ENCODE measurements at regions not wholly inside any gene's neighbourhood (a gene's known extent, or its start where the extent isn't known, plus 50 kb on each side); places are given as distances from the start of the nearest gene placed in this dataset.
"Not testable (repeated sequence)": the region's sequence is repeated elsewhere in the genome, so short reads cannot be mapped to it uniquely, and the experiment has no call there.

DNA sequence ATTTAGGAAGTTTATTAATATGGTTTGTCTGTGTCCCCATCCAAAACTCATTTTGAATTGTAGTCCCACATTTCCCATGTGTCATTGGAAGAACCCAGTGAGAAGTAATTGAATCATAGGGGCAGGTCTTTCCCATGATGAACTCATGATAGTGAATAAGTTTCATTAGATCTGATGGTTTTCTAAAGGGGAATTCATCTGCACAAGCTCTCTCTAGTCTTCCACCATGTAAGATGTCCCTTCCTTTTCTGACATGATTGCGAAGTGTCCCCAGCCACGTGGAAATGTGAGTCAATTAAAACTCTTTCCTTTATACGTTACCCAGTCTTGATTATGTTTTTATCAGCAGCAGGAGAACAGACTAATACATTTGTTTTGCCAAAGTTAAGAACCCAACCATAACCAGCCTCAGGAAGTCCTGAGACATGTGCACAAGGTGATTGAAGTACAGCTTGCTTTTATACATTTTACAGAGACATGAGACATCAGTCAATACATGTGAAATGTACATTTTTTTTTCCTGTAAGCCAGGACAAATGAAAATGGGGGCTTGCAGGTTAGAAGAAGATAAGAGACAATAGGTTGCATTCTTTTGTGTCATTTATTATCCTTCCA, 1136.7 kb downstream of the TMEM121 start:
- 71 to 80% methylated on average over 3 of the region's 3 CpGs for WGBS, 2 experiments
- Histone ChIP-seq H3K4me1 (ENCODE audit: control insufficient read depth, insufficient read depth, low read length) (no peaks in the 10 kb centered on the region), H3K27ac (ENCODE audit: insufficient read depth, low read depth, low read length, poor library complexity, severe bottlenecking) (no peak overlapping the region), H3K36me3 (ENCODE audit: control insufficient read depth, insufficient read depth, low read length) (no peaks in the 10 kb centered on the region), H3K9me3 (ENCODE audit: control insufficient read depth, low read length) (peaks cover 3% of the 10 kb centered on the region), H3K27me3 (ENCODE audit: control insufficient read depth, insufficient read depth, low read length, poor library complexity, severe bottlenecking) (no peaks in the 10 kb centered on the region), H3K4me3 (ENCODE audit: insufficient read depth, low read depth, low read length) (no peak overlapping the region)

DNA sequence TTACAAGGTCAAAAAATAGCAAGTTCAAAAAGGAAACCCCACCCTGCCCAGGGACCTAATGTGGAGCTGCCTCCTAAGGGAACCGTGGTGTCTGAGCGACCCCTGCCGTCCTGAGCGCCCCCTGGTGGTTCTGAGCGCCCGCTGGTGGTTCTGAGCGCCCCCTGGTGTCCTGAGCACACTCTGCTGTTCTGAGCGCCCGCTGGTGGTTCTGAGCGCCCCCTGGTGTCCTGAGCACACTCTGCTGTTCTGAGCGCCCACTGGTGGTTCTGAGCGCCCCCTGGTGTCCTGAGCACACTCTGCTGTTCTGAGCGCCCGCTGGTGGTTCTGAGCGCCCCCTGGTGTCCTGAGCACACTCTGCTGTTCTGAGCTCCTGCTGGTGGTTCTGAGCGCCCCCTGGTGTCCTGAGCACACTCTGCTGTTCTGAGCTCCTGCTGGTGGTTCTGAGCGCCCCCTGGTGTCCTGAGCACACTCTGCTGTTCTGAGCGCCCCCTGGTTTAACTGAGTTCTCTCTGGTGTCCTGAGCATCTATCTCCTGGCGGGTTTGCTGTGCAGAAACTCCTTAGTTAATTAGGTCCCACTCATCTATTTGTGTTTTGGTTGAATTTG, 1137.5 kb downstream of the TMEM121 start:
- 73 to 78% methylated on average over 19 of the region's 19 CpGs for WGBS, 2 experiments

DNA sequence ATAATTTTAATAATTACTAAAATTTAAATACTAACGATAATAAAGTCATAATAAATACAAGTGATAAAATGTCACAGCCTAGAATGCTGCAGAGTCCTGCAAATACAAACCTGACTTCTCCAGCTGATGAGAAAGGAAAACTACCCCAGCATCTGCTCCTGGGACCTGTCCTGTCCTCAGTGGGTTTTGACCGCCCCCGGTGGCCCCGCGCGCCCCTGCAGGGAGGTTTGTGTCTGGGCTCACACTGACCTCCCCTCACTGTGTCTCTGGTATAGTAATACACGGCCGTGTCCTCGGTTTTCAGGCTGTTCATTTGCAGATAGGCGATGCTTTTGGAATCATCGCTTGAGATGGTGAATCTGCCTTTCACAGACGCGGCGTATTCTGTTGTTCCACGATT, 1139.4 kb downstream of the TMEM121 start:
- Histone ChIP-seq H3K36me3 (ENCODE audit: control insufficient read depth, insufficient read depth, low read length) (no peaks in the 10 kb centered on the region), H3K4me1 (ENCODE audit: control insufficient read depth, insufficient read depth, low read length) (no peaks in the 10 kb centered on the region), H3K9me3 (ENCODE audit: control insufficient read depth, low read length) (peaks cover 8% of the 10 kb centered on the region), H3K27ac (ENCODE audit: insufficient read depth, low read depth, low read length, poor library complexity, severe bottlenecking) (no peak overlapping the region), H3K27me3 (ENCODE audit: control insufficient read depth, insufficient read depth, low read length, poor library complexity, severe bottlenecking) (no peaks in the 10 kb centered on the region), H3K4me3 (ENCODE audit: insufficient read depth, low read depth, low read length) (no peak overlapping the region)
- WGBS, 2 experiments, result 88 to 89% methylated on average over 14 of the region's 15 CpGs

More for the DNA sequence above, 1137.5 kb downstream of the TMEM121 start:
- not testable (repeated sequence) for H3K4me1 ChIP-seq (ENCODE audit: control insufficient read depth, insufficient read depth, low read length); H3K27me3 ChIP-seq (ENCODE audit: control insufficient read depth, insufficient read depth, low read length, poor library complexity, severe bottlenecking); H3K27ac ChIP-seq (ENCODE audit: insufficient read depth, low read depth, low read length, poor library complexity, severe bottlenecking); H3K9me3 ChIP-seq (ENCODE audit: control insufficient read depth, low read length); H3K4me3 ChIP-seq (ENCODE audit: insufficient read depth, low read depth, low read length); H3K36me3 ChIP-seq (ENCODE audit: control insufficient read depth, insufficient read depth, low read length)

DNA sequence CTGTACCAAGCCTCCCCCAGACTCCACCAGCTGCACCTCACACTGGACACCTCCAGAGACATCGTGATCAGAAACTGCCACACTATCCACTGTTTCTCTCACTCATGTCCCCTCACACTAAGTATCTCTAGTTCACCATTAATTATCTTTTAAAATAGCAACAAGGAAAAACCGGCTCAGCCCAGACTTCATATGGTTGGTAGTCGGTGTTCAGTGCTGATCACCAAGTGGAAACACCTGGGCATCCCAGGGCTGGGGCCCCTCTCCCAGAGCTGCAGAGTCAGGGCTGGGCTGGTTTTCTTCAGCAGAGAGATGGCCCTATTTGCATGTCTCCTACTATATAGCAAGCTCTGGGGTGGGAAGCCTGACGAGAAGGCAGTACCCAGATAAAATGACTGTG, 1140.0 kb downstream of the TMEM121 start:
- Histone ChIP-seq H3K4me3 (ENCODE audit: insufficient read depth, low read depth, low read length) (no peak overlapping the region), H3K27ac (ENCODE audit: insufficient read depth, low read depth, low read length, poor library complexity, severe bottlenecking) (no peak overlapping the region), H3K27me3 (ENCODE audit: control insufficient read depth, insufficient read depth, low read length, poor library complexity, severe bottlenecking) (no peaks in the 10 kb centered on the region), H3K36me3 (ENCODE audit: control insufficient read depth, insufficient read depth, low read length) (no peaks in the 10 kb centered on the region), H3K9me3 (ENCODE audit: control insufficient read depth, low read length) (peaks cover 5% of the 10 kb centered on the region), H3K4me1 (ENCODE audit: control insufficient read depth, insufficient read depth, low read length) (no peaks in the 10 kb centered on the region)
- 80 to 89% methylated on average over 3 to 4 of the region's 4 CpGs for whole genome bisulfite sequencing, 2 experiments

DNA sequence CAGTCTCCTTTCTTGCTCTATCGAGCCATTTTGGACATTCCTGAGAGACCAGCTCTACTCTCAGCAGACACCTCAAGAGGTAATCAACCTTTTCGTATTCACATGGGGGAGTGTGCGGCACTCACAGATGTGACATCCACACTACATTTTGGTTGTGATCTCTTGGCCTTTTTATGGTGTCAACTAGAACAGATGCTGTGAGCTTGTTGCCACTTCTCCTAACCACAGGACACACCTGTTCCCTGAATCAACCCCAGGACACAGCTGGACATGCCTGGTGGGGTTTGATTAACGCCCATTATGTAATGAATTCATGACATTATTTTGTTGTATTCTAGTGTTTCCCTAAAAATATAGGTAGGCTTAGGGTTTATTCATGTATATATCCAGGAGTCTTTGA, 1143.6 kb downstream of the TMEM121 start:
- Histone ChIP-seq H3K4me1 (ENCODE audit: control insufficient read depth, insufficient read depth, low read length) (no peaks in the 10 kb centered on the region), H3K4me3 (ENCODE audit: insufficient read depth, low read depth, low read length) (no peak overlapping the region), H3K36me3 (ENCODE audit: control insufficient read depth, insufficient read depth, low read length) (no peaks in the 10 kb centered on the region), H3K27me3 (ENCODE audit: control insufficient read depth, insufficient read depth, low read length, poor library complexity, severe bottlenecking) (no peaks in the 10 kb centered on the region), H3K9me3 (ENCODE audit: control insufficient read depth, low read length) (peaks cover 7% of the 10 kb centered on the region), H3K27ac (ENCODE audit: insufficient read depth, low read depth, low read length, poor library complexity, severe bottlenecking) (no peak overlapping the region)
- 73 to 81% methylated on average over 3 to 4 of the region's 4 CpGs for WGBS, 2 experiments

DNA sequence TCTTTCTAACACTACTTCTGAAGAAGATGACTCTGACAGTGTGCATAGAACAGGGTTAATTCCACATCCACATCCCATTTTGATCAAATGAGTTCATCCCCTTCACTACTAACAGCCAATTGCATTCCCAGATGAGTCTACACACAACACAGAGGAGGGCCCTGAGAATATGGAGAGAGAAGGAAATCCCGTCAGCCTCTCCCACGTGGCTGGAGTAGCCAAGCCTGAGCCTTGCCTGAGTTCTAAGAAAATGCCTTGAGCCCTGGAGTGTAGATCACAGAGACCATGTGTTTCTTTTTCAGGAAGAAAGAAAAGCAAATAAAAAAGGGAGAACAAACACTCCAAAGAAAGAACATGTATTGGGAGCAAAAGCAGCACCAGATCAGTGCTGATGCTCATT, 1147.7 kb downstream of the TMEM121 start:
- 56 to 58% methylated on average over 2 of the region's 2 CpGs for WGBS, 2 experiments
- not testable (repeated sequence) for H3K27ac ChIP-seq (ENCODE audit: insufficient read depth, low read depth, low read length, poor library complexity, severe bottlenecking); H3K36me3 ChIP-seq (ENCODE audit: control insufficient read depth, insufficient read depth, low read length); H3K9me3 ChIP-seq (ENCODE audit: control insufficient read depth, low read length); H3K4me1 ChIP-seq (ENCODE audit: control insufficient read depth, insufficient read depth, low read length); H3K27me3 ChIP-seq (ENCODE audit: control insufficient read depth, insufficient read depth, low read length, poor library complexity, severe bottlenecking); H3K4me3 ChIP-seq (ENCODE audit: insufficient read depth, low read depth, low read length)

DNA sequence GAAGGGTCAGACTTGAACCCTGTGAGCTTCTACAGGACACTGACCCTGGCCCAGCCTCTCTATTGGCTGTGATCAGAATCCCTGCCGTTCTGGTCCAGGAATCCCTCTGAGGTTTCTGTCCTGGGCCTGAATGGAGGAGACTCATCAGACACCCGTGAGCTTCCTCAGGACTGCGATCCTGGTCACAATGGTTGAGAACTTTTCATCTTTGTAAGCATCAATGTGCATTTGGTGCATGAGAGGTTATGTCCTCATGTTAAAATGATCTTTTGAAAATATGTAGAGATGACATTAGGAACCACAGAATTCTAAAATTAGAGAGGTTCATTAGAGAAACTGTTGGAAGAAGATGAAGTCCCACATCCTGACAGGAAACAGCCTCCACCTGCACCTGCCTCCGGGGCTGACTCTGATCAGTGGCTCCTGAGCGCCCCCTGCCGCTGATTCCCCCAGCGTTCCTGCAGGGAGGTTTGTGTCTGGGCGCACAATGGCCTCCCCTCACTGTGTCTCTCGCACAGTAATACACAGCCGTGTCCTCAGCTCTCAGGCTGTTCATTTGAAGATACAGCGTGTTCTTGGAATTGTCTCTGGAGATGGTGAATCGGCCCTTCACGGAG, 1148.2 kb downstream of the TMEM121 start:
- not testable (repeated sequence) for H3K36me3 ChIP-seq (ENCODE audit: control insufficient read depth, insufficient read depth, low read length); H3K27ac ChIP-seq (ENCODE audit: insufficient read depth, low read depth, low read length, poor library complexity, severe bottlenecking); H3K27me3 ChIP-seq (ENCODE audit: control insufficient read depth, insufficient read depth, low read length, poor library complexity, severe bottlenecking); H3K4me3 ChIP-seq (ENCODE audit: insufficient read depth, low read depth, low read length); H3K9me3 ChIP-seq (ENCODE audit: control insufficient read depth, low read length); H3K4me1 ChIP-seq (ENCODE audit: control insufficient read depth, insufficient read depth, low read length)
- WGBS, 2 experiments, result 76 to 88% methylated on average over 7 to 13 of the region's 13 CpGs

DNA sequence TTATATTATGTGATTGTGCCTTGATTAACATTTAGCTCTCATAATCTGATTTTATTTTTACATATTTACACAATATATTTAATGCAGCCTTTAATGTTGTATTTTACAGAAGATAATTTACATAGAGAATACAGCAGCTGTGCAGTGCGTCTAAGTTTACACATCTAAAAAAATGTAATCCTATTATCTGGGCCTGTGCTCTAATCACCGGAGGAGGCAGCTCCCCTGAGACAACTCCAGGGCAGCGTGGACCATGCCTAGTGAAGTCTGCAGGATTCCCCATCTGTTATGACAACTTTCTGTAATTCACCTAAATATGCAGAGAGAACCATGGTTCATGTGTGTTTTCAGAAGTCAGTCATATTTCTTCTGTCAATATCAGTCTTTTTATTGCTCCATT, 1149.3 kb downstream of the TMEM121 start:
- not testable (repeated sequence) for H3K36me3 ChIP-seq (ENCODE audit: control insufficient read depth, insufficient read depth, low read length); H3K4me1 ChIP-seq (ENCODE audit: control insufficient read depth, insufficient read depth, low read length); H3K27ac ChIP-seq (ENCODE audit: insufficient read depth, low read depth, low read length, poor library complexity, severe bottlenecking); H3K27me3 ChIP-seq (ENCODE audit: control insufficient read depth, insufficient read depth, low read length, poor library complexity, severe bottlenecking); H3K4me3 ChIP-seq (ENCODE audit: insufficient read depth, low read depth, low read length); H3K9me3 ChIP-seq (ENCODE audit: control insufficient read depth, low read length)
- 68 to 79% methylated on average over 3 of the region's 3 CpGs for WGBS, 2 experiments

DNA sequence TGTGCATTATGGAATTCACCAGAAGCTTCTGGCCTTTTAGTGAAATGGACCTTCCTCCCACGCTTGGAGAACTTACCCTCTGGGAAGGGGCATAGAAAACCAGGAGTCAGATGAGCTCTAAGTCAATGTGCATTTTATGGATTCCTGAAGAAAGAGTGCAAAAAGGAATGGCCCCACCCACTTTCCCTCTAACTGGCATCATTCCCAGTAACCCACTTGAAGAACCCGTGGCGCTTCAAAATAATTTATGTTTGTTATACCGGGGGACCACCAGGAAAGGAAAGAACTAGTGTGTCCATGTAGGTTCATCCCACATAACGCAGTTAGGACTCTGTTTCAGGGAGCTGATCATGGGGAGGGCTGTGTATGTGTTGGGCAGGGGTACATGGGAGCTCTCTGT, 1153.4 kb downstream of the TMEM121 start:
- H3K9me3 ChIP-seq (ENCODE audit: control insufficient read depth, low read length), result peaks cover 11% of the 10 kb centered on the region
- WGBS, 2 experiments, result 55 to 61% methylated on average over 5 of the region's 5 CpGs
- no peak overlapping the region for H3K27ac ChIP-seq (ENCODE audit: insufficient read depth, low read depth, low read length, poor library complexity, severe bottlenecking)
- no peaks in the 10 kb centered on the region for H3K4me1 ChIP-seq (ENCODE audit: control insufficient read depth, insufficient read depth, low read length)
- no peaks in the 10 kb centered on the region for H3K27me3 ChIP-seq (ENCODE audit: control insufficient read depth, insufficient read depth, low read length, poor library complexity, severe bottlenecking)
- no peak overlapping the region for H3K4me3 ChIP-seq (ENCODE audit: insufficient read depth, low read depth, low read length)
- no peaks in the 10 kb centered on the region for H3K36me3 ChIP-seq (ENCODE audit: control insufficient read depth, insufficient read depth, low read length)

DNA sequence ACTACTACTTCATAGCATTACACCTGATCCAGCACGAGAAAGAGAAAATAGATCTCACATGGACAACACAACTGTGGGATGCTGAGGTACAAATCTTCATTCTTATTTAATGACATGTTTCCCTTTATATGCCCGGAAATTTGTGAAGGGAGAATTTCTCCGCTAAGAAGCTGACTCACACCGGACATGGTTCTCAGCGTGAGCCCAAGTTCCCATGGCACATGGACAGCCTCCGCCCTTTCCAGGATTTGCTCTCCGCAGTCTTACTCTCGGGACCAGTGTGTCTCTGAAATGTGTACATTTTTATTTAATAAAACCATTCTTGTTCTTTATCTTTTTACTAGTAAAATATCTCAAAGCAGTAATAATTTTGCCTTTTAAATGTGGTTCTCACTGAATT, 1154.8 kb downstream of the TMEM121 start:
- Histone ChIP-seq H3K36me3 (ENCODE audit: control insufficient read depth, insufficient read depth, low read length) (no peaks in the 10 kb centered on the region), H3K27me3 (ENCODE audit: control insufficient read depth, insufficient read depth, low read length, poor library complexity, severe bottlenecking) (no peaks in the 10 kb centered on the region), H3K4me1 (ENCODE audit: control insufficient read depth, insufficient read depth, low read length) (no peaks in the 10 kb centered on the region), H3K9me3 (ENCODE audit: control insufficient read depth, low read length) (peaks cover 11% of the 10 kb centered on the region), H3K4me3 (ENCODE audit: insufficient read depth, low read depth, low read length) (no peak overlapping the region), H3K27ac (ENCODE audit: insufficient read depth, low read depth, low read length, poor library complexity, severe bottlenecking) (no peak overlapping the region)
- WGBS, 2 experiments, result 83 to 86% methylated on average over 6 to 8 of the region's 8 CpGs

All from ectodermal cell (in vitro differentiated cells).